GM12875 (cell line): ENCODE measurements at regions not wholly inside any gene's neighbourhood (a gene's known extent, or its start where the extent isn't known, plus 50 kb on each side); places are given as distances from the start of the nearest gene placed in this dataset.

Experiments
- H3K4me3 ChIP-seq: one replicate; pipeline ENCODE4 v1.5.1; 2011; ENCODE audit warnings: low read depth, low read length, control low read depth
- CTCF ChIP-seq: IDR thresholded peaks from 2 replicates; pipeline ENCODE4 v1.5.1; 2011; ENCODE audit warnings: low read depth, mild to moderate bottlenecking, control low read depth, inconsistent platforms, low read length, moderate library complexity, borderline replicate concordance; ENCODE audit not compliant: insufficient read depth

DNA sequence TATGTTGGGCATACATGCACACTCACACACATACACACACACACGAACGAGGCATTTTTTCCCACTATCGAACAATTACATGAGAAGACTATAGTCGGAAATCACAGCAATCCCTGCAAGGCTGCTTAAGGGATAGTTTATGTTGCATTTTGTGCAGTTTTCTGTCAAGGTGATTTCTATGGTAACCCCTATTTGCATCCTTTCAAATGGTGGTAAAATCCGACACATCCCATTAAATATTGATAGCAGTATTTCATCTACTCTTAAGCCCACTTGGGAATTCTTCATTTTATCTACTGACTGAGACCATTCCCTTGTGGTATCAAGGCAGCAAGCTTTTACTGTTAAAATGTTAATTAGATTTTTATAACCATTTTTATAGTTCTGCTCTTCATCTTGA, 457.8 kb downstream of the HACE1 start:
- H3K4me3 ChIP-seq: no peak overlapping the region
- TF ChIP-seq CTCF: no peak

DNA sequence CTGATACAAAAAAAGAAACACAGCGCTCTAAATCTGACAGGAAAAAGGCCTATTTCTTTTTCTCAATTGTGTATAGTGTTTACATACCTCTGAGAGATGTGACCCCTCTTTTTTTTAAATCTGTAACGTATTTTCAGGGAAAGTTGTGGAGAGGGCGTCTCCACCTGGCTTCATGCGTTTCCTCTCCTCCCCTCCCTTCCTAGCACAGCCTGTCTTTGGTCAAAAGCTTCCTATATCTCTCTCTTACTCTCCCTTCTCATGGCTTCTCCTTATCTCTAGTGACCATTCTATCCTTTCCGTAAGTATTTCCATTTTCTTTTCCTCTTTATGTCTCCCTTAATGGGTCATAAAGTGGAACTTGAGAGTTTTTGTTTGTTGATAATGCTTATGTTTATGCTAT, 458.9 kb downstream of the HACE1 start:
- no peak overlapping the region for H3K4me3 ChIP-seq
- no peak for TF ChIP-seq CTCF

DNA sequence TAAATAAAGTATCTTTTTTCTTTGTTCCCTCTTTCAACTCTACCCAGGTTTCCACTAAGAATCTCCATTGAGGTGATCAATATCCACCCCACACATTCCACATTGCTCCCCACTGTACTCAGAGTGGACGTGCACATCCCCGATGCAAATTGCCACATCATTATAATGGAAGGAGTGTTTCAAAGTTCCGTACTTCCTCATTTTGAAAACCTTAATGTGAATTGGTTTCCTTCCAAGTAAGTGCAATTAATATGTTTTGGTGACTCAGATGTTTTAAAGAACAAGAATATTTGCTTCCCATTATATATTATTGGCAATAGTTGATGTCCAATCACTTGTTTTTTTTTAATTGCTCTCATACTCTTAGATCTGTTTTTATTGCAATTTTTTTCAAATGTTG, 463.6 kb downstream of the HACE1 start:
- TF ChIP-seq CTCF: no peak
- no peak overlapping the region for H3K4me3 ChIP-seq

DNA sequence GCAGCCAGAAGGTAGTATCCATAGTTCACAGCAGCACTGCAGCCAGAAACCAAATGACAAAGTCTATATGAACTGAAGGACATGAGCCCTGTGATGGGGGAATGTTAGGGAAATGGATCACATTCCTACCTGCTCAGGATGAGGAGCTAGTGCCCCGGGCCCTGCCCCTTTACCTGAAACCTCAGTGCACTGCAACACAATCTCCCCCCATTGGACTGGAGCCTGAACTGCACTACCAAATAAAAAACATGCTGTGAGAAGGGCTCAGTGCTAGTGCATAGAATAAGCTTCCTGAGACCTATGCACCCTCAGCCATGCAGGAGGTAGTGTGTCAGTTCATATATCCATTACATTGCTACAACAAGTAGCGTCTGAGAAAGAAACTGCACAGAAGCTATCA, 477.8 kb downstream of the HACE1 start:
- H3K4me3 ChIP-seq: no peak overlapping the region
- no peak for TF ChIP-seq CTCF

- no peak overlapping the region for H3K4me3 ChIP-seq
- TF ChIP-seq CTCF: no peak
Observed at GRCh38 chr6:104365451-104366234, 494.1 kb downstream of the HACE1 start.

- TF ChIP-seq CTCF: no peak
Observed at GRCh38 chr6:104357928-104358327, 501.8 kb downstream of the HACE1 start.

GRCh38 chr6:104356197-104356596, 503.5 kb downstream of the HACE1 start:
- H3K4me3 ChIP-seq: no peak overlapping the region
- TF ChIP-seq CTCF: no peak

More at GRCh38 chr6:104357928-104358327, 501.8 kb downstream of the HACE1 start:
- H3K4me3 ChIP-seq: no peak overlapping the region
